Lung (tissue), 11 donors: ENCODE measurements at regions not wholly inside any gene's neighbourhood (a gene's known extent, or its start where the extent isn't known, plus 50 kb on each side); places are given as distances from the start of the nearest gene placed in this dataset.

Experiments used
- ATAC-seq: fragments of 200-7000 bp; cut with Tn5 transposase; one replicate; pipeline ENCODE4 v1.9.1; 2020; ENCODE audit warnings: moderate number of reproducible peaks; ENCODE audit not compliant: insufficient read depth, low FRiP score
- DNase-seq, 3 donors: peaks; one replicate each; pipeline ENCODE4 v3.0.0-alpha.2; 2013 to 2017
- H3K27ac ChIP-seq, 2 donors: one replicate each; pipeline ENCODE4 v1.5.1; 2013; ENCODE audit warnings: mild to moderate bottlenecking in 2 of 2, moderate library complexity in 2 of 2, control low read depth in 1 of 2, inconsistent platforms in 1 of 2, low read depth in 1 of 2, low read length in 1 of 2
- H3K27me3 ChIP-seq, 3 donors: one replicate each; pipeline ENCODE4 v1.5.1; 2013; ENCODE audit warnings: low read length in 2 of 3; ENCODE audit not compliant: control insufficient read depth in 3 of 3, insufficient read depth in 3 of 3
- H3K36me3 ChIP-seq, 4 donors: one replicate each; pipeline ENCODE4 v1.5.1; 2013; ENCODE audit warnings: low read length in 4 of 4, mild to moderate bottlenecking in 1 of 4, moderate library complexity in 1 of 4; ENCODE audit not compliant: control insufficient read depth in 4 of 4, insufficient read depth in 4 of 4
- H3K4me1 ChIP-seq, 5 donors: one replicate each; pipeline ENCODE4 v1.5.1; 2013; ENCODE audit warnings: low read length in 5 of 5, mild to moderate bottlenecking in 2 of 5, moderate library complexity in 1 of 5; ENCODE audit not compliant: control insufficient read depth in 5 of 5, insufficient read depth in 5 of 5
- H3K4me3 ChIP-seq: one replicate; pipeline ENCODE4 v1.5.1; 2013; ENCODE audit warnings: mild to moderate bottlenecking, control low read depth, moderate library complexity
- H3K9ac ChIP-seq, 2 donors: one replicate each; pipeline ENCODE4 v1.5.1; 2013; ENCODE audit warnings: low read length in 2 of 2, control low read depth in 1 of 2; ENCODE audit not compliant: insufficient read depth in 1 of 2
- H3K9me3 ChIP-seq, 4 donors: one replicate each; pipeline ENCODE4 v1.5.1; 2013; ENCODE audit warnings: low read length in 3 of 4, mild to moderate bottlenecking in 1 of 4, moderate library complexity in 1 of 4; ENCODE audit not compliant: control insufficient read depth in 4 of 4, insufficient read depth in 3 of 4
- WGBS, 2 donors: extraction: QIAGEN DNeasy Blood & Tissue Kit; methylation state at CpG; one replicate each; pipeline ENCODE4 v1.1.7; 2013; 5-methylcytosine and 5-hydroxymethylcytosine counted together
- TF ChIP-seq, protein P1 (sequence below): IDR thresholded peaks from 2 replicates; pipeline ENCODE4 v1.5.1; 2012; ENCODE audit warnings: mild to moderate bottlenecking; ENCODE audit errors: control extremely low read depth, extremely low read depth
- donor health status: control.
- donor health status: control.
- donor health status: Bipolar disorder and iron deficiency.
- donor health status: healthy.
- donor health status: DM: yes; HTN: yes; CAD: no.

DNA sequence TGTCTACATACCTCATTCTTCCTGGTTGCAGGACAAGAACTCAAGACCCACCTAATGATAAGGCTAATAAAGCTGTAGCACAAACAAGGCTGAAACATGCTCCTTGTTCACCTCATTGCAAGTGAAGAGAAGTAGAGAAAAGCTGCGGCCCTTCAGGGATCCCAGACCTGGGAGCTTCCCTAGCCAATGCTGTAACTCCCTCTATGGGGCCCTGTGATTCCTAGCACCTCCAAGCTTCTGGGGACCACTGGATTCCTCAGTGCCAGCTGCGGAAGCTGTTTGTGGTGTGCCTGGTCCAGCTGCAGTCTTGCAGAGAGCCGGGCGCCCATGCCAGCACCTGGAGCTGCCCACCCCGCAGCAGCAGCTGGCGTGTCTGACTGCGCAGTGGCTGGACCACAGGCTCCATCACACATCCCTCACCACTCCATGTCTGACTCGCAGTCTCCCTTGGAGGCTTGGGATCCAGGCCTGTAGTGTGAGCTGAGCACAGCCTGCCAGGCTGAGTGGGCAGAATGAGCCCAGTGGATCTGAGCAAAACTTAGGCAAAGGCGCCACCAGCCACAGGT lies 737.2 kb upstream of the GJE1 start:
- no peaks in the 10 kb centered on the region for H3K27me3 ChIP-seq
- no peak for ATAC-seq
- H3K4me3 ChIP-seq, result no peak overlapping the region
- H3K36me3 ChIP-seq, result no peaks in the 10 kb centered on the region
- TF ChIP-seq, protein P1, sequence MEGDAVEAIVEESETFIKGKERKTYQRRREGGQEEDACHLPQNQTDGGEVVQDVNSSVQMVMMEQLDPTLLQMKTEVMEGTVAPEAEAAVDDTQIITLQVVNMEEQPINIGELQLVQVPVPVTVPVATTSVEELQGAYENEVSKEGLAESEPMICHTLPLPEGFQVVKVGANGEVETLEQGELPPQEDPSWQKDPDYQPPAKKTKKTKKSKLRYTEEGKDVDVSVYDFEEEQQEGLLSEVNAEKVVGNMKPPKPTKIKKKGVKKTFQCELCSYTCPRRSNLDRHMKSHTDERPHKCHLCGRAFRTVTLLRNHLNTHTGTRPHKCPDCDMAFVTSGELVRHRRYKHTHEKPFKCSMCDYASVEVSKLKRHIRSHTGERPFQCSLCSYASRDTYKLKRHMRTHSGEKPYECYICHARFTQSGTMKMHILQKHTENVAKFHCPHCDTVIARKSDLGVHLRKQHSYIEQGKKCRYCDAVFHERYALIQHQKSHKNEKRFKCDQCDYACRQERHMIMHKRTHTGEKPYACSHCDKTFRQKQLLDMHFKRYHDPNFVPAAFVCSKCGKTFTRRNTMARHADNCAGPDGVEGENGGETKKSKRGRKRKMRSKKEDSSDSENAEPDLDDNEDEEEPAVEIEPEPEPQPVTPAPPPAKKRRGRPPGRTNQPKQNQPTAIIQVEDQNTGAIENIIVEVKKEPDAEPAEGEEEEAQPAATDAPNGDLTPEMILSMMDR, result no peak
- H3K4me1 ChIP-seq, result no peaks in the 10 kb centered on the region
- H3K9me3 ChIP-seq, result peaks cover 0 to 2% (median 0%) of the 10 kb centered on the region in 4 donors
- WGBS, 2 donors, result 95 to 97% methylated on average over 9 of the region's 9 CpGs
- H3K27ac ChIP-seq, result no peak overlapping the region
- no peak for DNase-seq
- H3K9ac ChIP-seq, result no peak overlapping the region

DNA sequence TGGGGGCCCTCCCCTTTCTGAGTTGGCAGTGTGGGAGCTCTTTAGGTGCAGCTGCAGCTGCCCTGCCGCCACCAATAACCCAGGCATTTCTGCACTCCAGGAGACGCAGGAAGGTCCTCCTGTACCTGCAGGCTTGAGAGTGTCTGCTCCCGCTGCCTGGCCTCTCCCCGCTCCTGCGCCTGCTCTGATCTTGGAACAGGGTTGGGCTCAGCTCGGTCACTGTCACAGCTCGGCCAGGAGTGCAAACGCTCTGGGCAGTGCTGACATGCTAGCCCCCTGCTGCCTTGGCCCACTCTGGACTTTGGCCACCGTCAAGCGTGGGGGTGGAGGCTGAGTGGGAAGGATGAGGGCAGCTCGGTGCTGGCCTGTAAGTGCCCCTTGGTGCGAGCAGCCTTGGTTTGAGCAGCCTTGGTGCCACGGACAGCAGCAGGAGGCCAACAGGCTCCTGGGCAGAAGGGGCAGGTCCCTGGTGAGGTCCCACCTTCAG lies 738.1 kb upstream of the GJE1 start:
- no peaks in the 10 kb centered on the region for H3K36me3 ChIP-seq
- DNase-seq (no peak), ATAC-seq (no peak)
- no peak overlapping the region for H3K27ac ChIP-seq
- H3K9me3 ChIP-seq, result peaks cover 0 to 2% (median 0%) of the 10 kb centered on the region in 4 donors
- no peak overlapping the region for H3K9ac ChIP-seq
- whole genome bisulfite sequencing, 2 donors, result 95% methylated on average over 13 of the region's 13 CpGs
- H3K27me3 ChIP-seq, result no peaks in the 10 kb centered on the region
- TF ChIP-seq, protein P1, result no peak
- no peaks in the 10 kb centered on the region for H3K4me1 ChIP-seq
- no peak overlapping the region for H3K4me3 ChIP-seq

DNA sequence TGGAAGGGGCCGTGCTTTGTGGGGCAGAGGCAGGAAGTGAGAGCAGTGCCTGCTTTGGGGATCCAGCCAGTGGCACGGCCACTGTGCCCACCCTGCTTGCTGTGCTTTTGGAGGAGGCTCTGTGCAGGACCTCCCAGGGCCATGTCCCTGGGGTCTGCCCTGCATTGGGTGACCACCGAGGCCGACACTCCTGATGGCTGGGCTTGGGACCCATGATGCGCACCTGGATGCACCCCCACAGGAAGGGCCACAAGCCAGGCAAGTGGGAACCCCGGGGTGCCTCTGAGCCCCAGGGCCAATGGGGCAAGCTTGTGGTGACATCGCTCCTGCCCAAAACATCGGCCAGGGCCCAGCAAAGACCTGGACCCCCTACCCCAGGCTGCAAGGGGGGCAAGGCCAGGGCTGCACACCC lies 738.6 kb upstream of the GJE1 start:
- DNase-seq (no peak), ATAC-seq (no peak)
- no peak overlapping the region for H3K27ac ChIP-seq
- H3K9me3 ChIP-seq, result peaks cover 0 to 2% (median 0%) of the 10 kb centered on the region in 4 donors
- 93 to 94% methylated on average over 8 of the region's 8 CpGs for WGBS, 2 donors
- TF ChIP-seq, protein P1, result no peak
- H3K4me3 ChIP-seq, result no peak overlapping the region
- no peak overlapping the region for H3K9ac ChIP-seq
- H3K36me3 ChIP-seq, result no peaks in the 10 kb centered on the region
- no peaks in the 10 kb centered on the region for H3K4me1 ChIP-seq
- H3K27me3 ChIP-seq, result no peaks in the 10 kb centered on the region
